ENCODE measurements at regions not wholly inside any gene's neighbourhood (a gene's known extent, or its start where the extent isn't known, plus 50 kb on each side); places are given as distances from the start of the nearest gene placed in this dataset.

- Histone ChIP-seq H3K4me3 (ENCODE audit: extremely low read depth in 1 of 4, insufficient read depth in 2 of 4, low read depth in 3 of 4, low read length in 4 of 4) (no peak overlapping the region), H3K9me3 (ENCODE audit: insufficient read depth in 2 of 2, low read depth in 1 of 2, low read length in 1 of 2) (no peaks in the 10 kb centered on the region), H2BK12ac (ENCODE audit: low read depth, low read length) (peak overlapping the region; percentile 40; the same call in 1 of the 2 replicates), H2BK120ac (replicated peaks; ENCODE audit: low read depth, low read length) (no peak overlapping the region), H3K27me3 (replicated peaks in 1 of 4; ENCODE audit: control insufficient read depth in 3 of 4, extremely low read depth in 1 of 4, insufficient read depth in 3 of 4, low read length in 3 of 4) (no peaks in the 10 kb centered on the region), H2BK5ac (ENCODE audit: low read depth, low read length) (no peak overlapping the region), H3K79me1 (ENCODE audit: low read depth, low read length) (no peaks in the 10 kb centered on the region), H4K20me1 (replicated peaks in 1 of 2; ENCODE audit: control insufficient read depth in 1 of 2, insufficient read depth in 2 of 2, low read length in 2 of 2) (no peaks in the 10 kb centered on the region), H4K8ac (ENCODE audit: extremely low read depth, insufficient read depth, low read length) (no peak overlapping the region), H3K23ac (ENCODE audit: insufficient read length) (no peak overlapping the region), H2BK20ac (ENCODE audit: low read length) (no peak overlapping the region; the same call in 1 of the 2 replicates), H3K23me2 (ENCODE audit: low read depth, low read length) (no peaks in the 10 kb centered on the region; the same call in 1 of the 2 replicates), H4K5ac (ENCODE audit: insufficient read length, low read depth, low read length) (no peak overlapping the region), H3K27ac (ENCODE audit: low read depth, low read length) (no peak overlapping the region), H3K4me1 (replicated peaks in 1 of 4; ENCODE audit: control insufficient read depth in 3 of 4, insufficient read depth in 4 of 4, low read length in 3 of 4) (no peaks in the 10 kb centered on the region), H3K4ac (replicated peaks; ENCODE audit: insufficient read length, low read depth, low read length) (no peak overlapping the region), H2BK15ac (ENCODE audit: low read length) (no peak overlapping the region), H3K18ac (ENCODE audit: extremely low read depth, low read length) (peak overlapping the region; percentile 62; the same call in 1 of the 2 replicates), H3K4me2 (ENCODE audit: insufficient read depth in 1 of 2, low read depth in 2 of 2, low read length in 2 of 2) (no peak overlapping the region), H3K14ac (ENCODE audit: insufficient read length) (no peak overlapping the region), H3K36me3 (ENCODE audit: control insufficient read depth in 2 of 4, insufficient read depth in 4 of 4, low read length in 3 of 4) (no peaks in the 10 kb centered on the region), H4K91ac (replicated peaks; ENCODE audit: insufficient read length, low read length) (peak overlapping the region; percentile 30), H3K79me2 (ENCODE audit: control insufficient read depth in 1 of 2, insufficient read depth in 2 of 2, low read length in 2 of 2) (no peaks in the 10 kb centered on the region), H2AK5ac (ENCODE audit: low read depth, low read length) (no peak overlapping the region), H3K56ac (replicated peaks; ENCODE audit: insufficient read length, low read depth, low read length) (no peak overlapping the region), H3K9ac (replicated peaks in 1 of 4; ENCODE audit: extremely low read depth in 1 of 4, low read depth in 3 of 4, low read length in 3 of 4) (no peak overlapping the region), H2AFZ (ENCODE audit: low read length) (0 out of 2 replicates have a peak overlapping the region, but pooled peaks have one; percentile 34)
- CTCF ChIA-PET (ENCODE audit: partially characterized antibody): interaction anchor here (0.6 kb wide), 1 partner anchor 465 kb away, joined by 3 read pairs; no protein-coding TSS in a partner anchor
- DNase-seq (ENCODE audit: low read depth in 1 of 2, low spot score in 2 of 2): no peak
- POLR2A ChIA-PET (ENCODE audit: partially characterized antibody): no interaction called here
- FAIRE-seq: no peak
- TF ChIP-seq FOSL1 (IDR thresholded peaks at IDR 0.05; ENCODE audit: insufficient read depth, low read depth, low read length) (no peak), TEAD4 (IDR thresholded peaks at IDR 0.05; ENCODE audit: low read depth, low read length) (no peak), USF2 (IDR thresholded peaks at IDR 0.05; ENCODE audit: low read length) (no peak), YY1 (IDR thresholded peaks at IDR 0.05; ENCODE audit: low read depth, low read length) (no peak), TBP (IDR thresholded peaks at IDR 0.05; ENCODE audit: low read depth, low read length) (no peak), ZNF274 (IDR thresholded peaks at IDR 0.05; ENCODE audit: borderline replicate concordance, extremely low read depth, low read length) (no peak), CHD1 (IDR thresholded peaks at IDR 0.05; ENCODE audit: low read depth, low read length) (no peak), SIRT6 (IDR thresholded peaks at IDR 0.05; ENCODE audit: low read length) (no peak)
- 91% methylated on average over 14 of the region's 14 CpGs; no CpG with 5 or more reads in 1 of the 2 experiments for WGBS, 2 experiments (ENCODE audit: extremely low coverage in 1 of 2, insufficient coverage in 1 of 2, insufficient read length in 1 of 2, insufficient replicate concordance in 2 of 2, low coverage in 1 of 2, low lambda C conversion rate in 2 of 2, missing lambda C conversion rate in 1 of 2)
Measured at GRCh38 chr17:14427900-14428647, 127.2 kb downstream of the HS3ST3B1 start.

All from H1 (cell line).